T-helper 2 cell (primary cell): ENCODE measurements at regions not wholly inside any gene's neighbourhood (a gene's known extent, or its start where the extent isn't known, plus 50 kb on each side); places are given as distances from the start of the nearest gene placed in this dataset.
"Not testable (repeated sequence)": the region's sequence is repeated elsewhere in the genome, so short reads cannot be mapped to it uniquely, and the experiment has no call there.

Experiments
- DNase-seq, 5 experiments: peaks; one replicate each; pipeline versions ENCODE4 v3.0.0 to v3.0.0-alpha.2; 2012 to 2022

DNA sequence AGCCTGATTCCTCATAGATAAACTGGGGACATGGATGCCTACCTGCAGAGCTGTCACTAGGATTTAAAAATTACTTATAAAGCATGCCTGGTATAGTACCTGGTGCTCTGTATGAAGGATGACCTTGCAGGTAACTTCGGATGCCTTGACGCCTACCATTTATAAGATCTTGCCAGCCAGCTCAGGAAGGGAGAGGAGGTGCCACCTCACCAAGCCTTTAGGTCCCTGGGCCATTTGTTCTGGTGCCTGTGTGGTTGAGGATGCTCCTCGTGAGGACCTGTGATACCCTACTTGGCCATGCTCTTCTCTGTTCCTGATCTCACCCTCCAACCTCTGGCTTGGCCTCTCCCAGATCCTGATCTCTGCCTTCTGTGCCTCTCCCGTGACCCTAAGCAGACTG lies 85.2 kb downstream of the FDX1 start:
- no peak for DNase-seq

DNA sequence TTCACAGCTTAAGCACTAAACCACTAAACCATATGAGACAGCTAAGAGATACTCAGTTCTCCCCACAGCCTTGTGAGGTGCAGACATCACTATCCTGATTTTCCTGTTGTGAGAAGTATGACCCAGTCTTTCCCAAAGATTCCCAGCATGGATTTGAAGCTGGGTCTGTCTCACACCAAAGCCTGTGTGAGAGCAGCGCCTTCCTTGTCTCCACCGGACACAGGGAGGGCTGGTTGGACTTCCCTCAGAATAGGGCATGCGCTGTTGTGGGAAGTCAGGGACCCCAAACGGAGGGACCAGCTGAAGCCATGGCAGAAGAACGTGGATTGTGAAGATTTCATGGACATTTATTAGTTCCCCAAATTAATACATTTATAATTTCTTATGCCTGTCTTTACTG lies 87.6 kb downstream of the FDX1 start:
- DNase-seq: not testable (repeated sequence)

DNA sequence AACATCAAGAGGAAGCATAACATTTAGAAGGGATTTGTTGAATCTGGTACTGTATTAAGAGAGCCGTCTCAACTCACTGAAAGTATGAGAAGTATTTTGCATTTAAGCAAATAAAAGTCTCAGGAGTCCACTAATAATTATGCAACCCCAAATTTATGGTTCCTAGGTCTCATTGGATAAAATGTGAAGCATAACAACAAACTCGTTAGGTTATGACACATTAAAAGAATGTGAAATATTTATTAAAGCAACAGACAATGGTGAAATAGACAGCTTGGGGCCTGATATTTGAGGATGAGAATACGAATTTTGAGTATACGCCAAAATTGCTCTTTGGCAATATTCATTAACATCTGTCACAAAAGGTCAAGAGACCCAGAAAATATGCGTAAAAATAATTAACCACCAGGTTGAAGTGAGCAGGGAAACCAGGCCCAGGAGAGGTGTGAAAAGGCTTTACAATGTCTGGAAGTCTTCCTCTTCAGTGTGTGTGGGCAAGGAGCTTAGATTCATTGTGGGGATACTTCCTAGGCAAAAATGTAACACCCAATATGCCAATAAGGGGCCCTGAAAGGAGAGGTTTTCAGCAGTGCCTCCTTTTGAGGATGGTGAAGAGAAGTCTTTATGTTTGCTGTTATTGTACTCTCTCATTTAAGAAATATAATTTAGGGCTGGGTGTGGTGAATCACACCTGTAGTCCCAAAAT lies 89.2 kb downstream of the FDX1 start:
- DNase-seq: no peak

DNA sequence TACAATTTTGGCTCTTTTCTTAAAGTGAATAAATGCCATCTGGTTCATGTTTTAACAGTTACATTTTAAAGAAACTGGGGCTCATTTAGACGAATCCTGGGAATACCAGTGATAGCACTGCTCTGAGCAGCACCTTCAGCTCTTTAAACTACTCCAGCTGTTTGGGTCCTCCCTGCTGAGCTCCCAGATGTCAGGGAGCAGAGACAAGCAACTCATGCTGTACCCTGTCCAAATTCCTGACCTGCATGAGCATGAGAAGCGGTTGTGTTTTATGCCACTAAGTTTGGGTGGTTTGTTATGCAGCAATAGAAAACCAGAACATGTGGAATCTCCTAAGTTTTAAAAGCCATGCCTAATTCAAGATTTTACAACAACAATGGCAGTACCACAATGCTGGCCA lies 90.0 kb downstream of the FDX1 start:
- no peak for DNase-seq

DNA sequence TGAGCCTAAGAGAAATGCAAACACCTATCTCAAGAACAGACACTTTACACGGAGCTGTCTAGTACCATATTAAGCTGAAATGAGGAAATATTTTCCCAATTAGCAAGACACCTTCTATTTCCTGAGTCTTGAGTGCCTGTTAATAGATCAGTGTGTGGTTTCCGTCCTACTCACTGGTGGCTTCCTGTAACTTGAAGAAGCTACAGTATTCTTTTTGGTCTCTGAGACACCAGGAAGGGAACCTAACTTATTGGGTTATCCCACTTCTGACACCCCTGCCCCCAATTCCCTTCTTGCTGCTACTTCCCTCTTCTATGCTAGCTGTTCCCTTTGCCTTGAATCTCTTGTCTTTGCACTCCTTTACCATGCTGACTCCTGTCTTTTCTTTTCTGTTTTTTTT lies 92.7 kb downstream of the FDX1 start:
- DNase-seq: peak in 2 of 5 experiments; percentile 16 to 20

DNA sequence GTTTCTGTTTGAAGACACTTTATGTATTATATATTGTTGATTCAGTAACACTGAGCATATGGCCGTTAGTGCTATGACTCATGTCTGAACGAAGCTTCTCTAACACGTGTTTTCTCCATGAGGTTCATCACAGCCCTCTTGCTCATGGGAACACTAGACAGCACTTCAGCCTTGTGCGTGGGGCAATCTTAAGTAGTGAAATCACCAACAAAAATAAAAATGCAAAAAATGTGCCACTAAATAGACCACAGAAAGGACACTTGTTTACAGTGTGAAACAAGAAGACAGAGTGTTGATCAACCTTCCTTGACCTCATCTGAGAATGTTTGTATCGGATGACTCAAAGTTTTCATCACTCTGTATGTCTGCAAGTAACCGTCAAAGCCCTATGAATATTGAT lies 94.5 kb downstream of the FDX1 start:
- no peak for DNase-seq

DNA sequence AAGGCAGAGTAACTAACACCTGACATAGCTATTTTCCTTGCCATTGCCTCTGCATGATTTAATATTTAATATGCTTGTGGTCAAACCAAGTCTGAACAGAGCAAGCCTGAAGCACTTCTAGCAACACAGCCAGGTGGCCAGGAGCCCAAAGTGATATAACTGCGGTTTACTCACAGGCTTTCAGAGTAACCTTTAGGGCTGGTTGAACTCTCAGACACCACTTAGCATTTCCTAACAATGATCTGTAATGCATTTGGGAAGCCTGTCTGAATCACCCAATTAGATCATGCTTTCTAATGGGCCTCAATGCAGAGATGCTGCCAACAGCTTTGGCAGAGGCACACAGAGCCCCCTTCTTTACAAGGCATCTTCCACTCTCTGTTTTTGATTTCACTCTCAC lies 96.1 kb downstream of the FDX1 start:
- no peak for DNase-seq

DNA sequence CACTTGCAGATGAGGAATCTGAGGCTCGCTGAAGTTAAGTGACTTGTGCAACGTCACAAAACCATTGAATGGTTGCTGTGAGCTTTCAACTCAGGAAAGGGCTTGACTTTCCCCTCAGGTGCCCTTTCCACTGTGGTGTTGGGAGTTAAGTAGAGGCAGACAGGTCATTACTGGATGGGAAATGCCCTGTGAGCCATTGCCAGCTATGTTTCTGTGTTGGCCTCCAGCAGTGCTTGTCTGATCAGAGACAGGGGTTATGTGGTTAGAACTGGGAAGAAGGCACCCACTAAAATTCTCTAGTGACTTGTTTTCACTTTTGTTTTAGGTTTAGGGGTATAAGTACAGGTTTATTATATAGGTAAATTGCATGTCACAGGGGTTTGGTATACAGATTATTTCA lies 96.6 kb downstream of the FDX1 start:
- DNase-seq: peak in 2 of 5 experiments; percentile 15 to 54
